ENCODE measurements at regions not wholly inside any gene's neighbourhood (a gene's known extent, or its start where the extent isn't known, plus 50 kb on each side); places are given as distances from the start of the nearest gene placed in this dataset.
A peak's percentile ranks its signal among the peaks of the same experiment; 100 is the strongest.

- ATAC-seq (no peak), DNase-seq (no peak)
- intact Hi-C loops (cut with DNase I): no loop called here
- 85 to 94% (median 90%) methylated on average over 2 of the region's 2 CpGs for WGBS, 4 donors
- H3K9me3 ChIP-seq: peaks cover 0 to 9% (median 0%) of the 10 kb centered on the region in 12 donors
- TF ChIP-seq, protein P1, sequence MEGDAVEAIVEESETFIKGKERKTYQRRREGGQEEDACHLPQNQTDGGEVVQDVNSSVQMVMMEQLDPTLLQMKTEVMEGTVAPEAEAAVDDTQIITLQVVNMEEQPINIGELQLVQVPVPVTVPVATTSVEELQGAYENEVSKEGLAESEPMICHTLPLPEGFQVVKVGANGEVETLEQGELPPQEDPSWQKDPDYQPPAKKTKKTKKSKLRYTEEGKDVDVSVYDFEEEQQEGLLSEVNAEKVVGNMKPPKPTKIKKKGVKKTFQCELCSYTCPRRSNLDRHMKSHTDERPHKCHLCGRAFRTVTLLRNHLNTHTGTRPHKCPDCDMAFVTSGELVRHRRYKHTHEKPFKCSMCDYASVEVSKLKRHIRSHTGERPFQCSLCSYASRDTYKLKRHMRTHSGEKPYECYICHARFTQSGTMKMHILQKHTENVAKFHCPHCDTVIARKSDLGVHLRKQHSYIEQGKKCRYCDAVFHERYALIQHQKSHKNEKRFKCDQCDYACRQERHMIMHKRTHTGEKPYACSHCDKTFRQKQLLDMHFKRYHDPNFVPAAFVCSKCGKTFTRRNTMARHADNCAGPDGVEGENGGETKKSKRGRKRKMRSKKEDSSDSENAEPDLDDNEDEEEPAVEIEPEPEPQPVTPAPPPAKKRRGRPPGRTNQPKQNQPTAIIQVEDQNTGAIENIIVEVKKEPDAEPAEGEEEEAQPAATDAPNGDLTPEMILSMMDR (IDR thresholded peaks at IDR 0.05): no peak
- TF ChIP-seq POLR2A (IDR thresholded peaks at IDR 0.05): no peak
- peak overlapping the region in 2 of 12 donors; percentile 55 to 58 for H3K27ac ChIP-seq
- H3K36me3 ChIP-seq: no peaks in the 10 kb centered on the region
- no peak overlapping the region for H3K4me3 ChIP-seq
- no peaks in the 10 kb centered on the region for H3K27me3 ChIP-seq
- H3K4me1 ChIP-seq: peaks cover 0 to 16% (median 6%) of the 10 kb centered on the region in 12 donors
These were observed 84.3 kb upstream of the PGRMC2 start for GRCh38 chr4:128371876-128372275.

GRCh38 chr4:128371001-128371777, 83.6 kb upstream of the PGRMC2 start:
- DNase-seq (no peak), ATAC-seq (peak in 3 of 4 donors; percentile 70 to 84 (median 71))
- Histone ChIP-seq H3K27ac (peak overlapping the region in 11 of 12 donors; percentile 10 to 58 (median 45)), H3K4me3 (no peak overlapping the region), H3K27me3 (no peaks in the 10 kb centered on the region), H3K36me3 (no peaks in the 10 kb centered on the region), H3K4me1 (peaks cover 0 to 16% (median 6%) of the 10 kb centered on the region in 12 donors), H3K9me3 (peaks cover 0 to 2% (median 0%) of the 10 kb centered on the region in 12 donors)
- no peak for TF ChIP-seq POLR2A (IDR thresholded peaks at IDR 0.05)
- TF ChIP-seq, protein P1 (IDR thresholded peaks at IDR 0.05): no peak
- intact Hi-C loops (cut with DNase I): no loop called here
- WGBS, 4 donors: 58 to 64% (median 61%) methylated on average over 8 of the region's 8 CpGs

GRCh38 chr4:128366212-128366611, 78.6 kb upstream of the PGRMC2 start:
- DNase-seq (no peak), ATAC-seq (no peak)
- no peak overlapping the region for H3K4me3 ChIP-seq
- no peak overlapping the region for H3K27ac ChIP-seq
- TF ChIP-seq POLR2A (IDR thresholded peaks at IDR 0.05): no peak
- TF ChIP-seq, protein P1 (IDR thresholded peaks at IDR 0.05): no peak
- H3K9me3 ChIP-seq: no peaks in the 10 kb centered on the region
- H3K36me3 ChIP-seq: no peaks in the 10 kb centered on the region
- 92 to 96% (median 94%) methylated on average over 4 of the region's 4 CpGs for WGBS, 4 donors
- intact Hi-C loops (cut with DNase I): no loop called here
- peaks cover 0 to 9% (median 2%) of the 10 kb centered on the region in 12 donors for H3K4me1 ChIP-seq
- H3K27me3 ChIP-seq: no peaks in the 10 kb centered on the region

DNA sequence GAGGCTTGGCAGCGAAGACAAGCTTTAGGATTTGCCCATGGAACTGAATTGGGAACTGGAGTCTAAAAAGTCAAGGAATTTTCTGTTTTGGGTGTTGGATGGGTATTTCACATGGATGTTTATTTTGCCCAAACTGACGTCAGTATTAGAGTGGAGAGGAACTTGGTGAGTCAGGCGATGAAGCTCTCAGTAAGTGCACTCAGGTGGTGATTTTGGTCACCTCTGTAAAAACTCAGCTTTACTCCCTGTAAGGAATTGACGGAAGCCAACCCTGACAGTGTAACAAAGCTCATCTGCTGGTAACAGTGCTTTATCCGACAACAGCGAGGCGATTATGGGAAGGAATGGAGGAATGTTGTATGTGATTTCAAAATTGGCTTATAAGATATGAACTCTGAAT, 77.0 kb upstream of the PGRMC2 start:
- 86 to 91% (median 89%) methylated on average over 7 of the region's 7 CpGs for WGBS, 4 donors
- intact Hi-C loops (cut with DNase I): no loop called here
- Histone ChIP-seq H3K36me3 (no peaks in the 10 kb centered on the region), H3K27me3 (no peaks in the 10 kb centered on the region), H3K4me3 (no peak overlapping the region), H3K27ac (no peak overlapping the region), H3K4me1 (no peaks in the 10 kb centered on the region), H3K9me3 (no peaks in the 10 kb centered on the region)
- no peak for ATAC-seq
- DNase-seq: no peak
- no peak for TF ChIP-seq POLR2A (IDR thresholded peaks at IDR 0.05)
- TF ChIP-seq, protein P1 (IDR thresholded peaks at IDR 0.05): no peak

Data from heart left ventricle (tissue), 16 donors.